ENCODE measurements at regions not wholly inside any gene's neighbourhood (a gene's known extent, or its start where the extent isn't known, plus 50 kb on each side); places are given as distances from the start of the nearest gene placed in this dataset.

GRCh38 chr13:79231887-79232286, 174.2 kb downstream of the RBM26 start:
- no peak overlapping the region for H3K9ac ChIP-seq (ENCODE audit: low read depth, low read length, poor library complexity, severe bottlenecking)
- no peak overlapping the region for H3K4me2 ChIP-seq (ENCODE audit: low read depth, low read length, poor library complexity, severe bottlenecking)
- H4K20me1 ChIP-seq (ENCODE audit: insufficient read depth, low read length, poor library complexity, severe bottlenecking) = no peaks in the 10 kb centered on the region
- H3K27me3 ChIP-seq (ENCODE audit: insufficient read depth, low read length, poor library complexity, severe bottlenecking) = no peaks in the 10 kb centered on the region
- peaks cover 10% of the 10 kb centered on the region for H3K4me1 ChIP-seq (ENCODE audit: insufficient read depth, low read length, poor library complexity, severe bottlenecking)
- H3K4me3 ChIP-seq (ENCODE audit: low read length, poor library complexity, severe bottlenecking) = no peak overlapping the region
- no peaks in the 10 kb centered on the region for H3F3A ChIP-seq (ENCODE audit: low read depth)
- no peaks in the 10 kb centered on the region for H3K9me2 ChIP-seq (replicated peaks; ENCODE audit: low read depth, low read length)
- no peaks in the 10 kb centered on the region for H3K36me3 ChIP-seq (ENCODE audit: insufficient read depth, low read length)
- TF ChIP-seq CTCF (conservative IDR thresholded peaks at IDR 0.05; ENCODE audit: low read length) (no peak), EZH2phosphoT487 (IDR thresholded peaks at IDR 0.05; ENCODE audit: borderline replicate concordance) (no peak)
- no peaks in the 10 kb centered on the region for H3K9me3 ChIP-seq (ENCODE audit: insufficient read depth, low read depth, low read length)
- no peak overlapping the region for H2AFZ ChIP-seq (ENCODE audit: low read length)
- no peaks in the 10 kb centered on the region for H3K79me2 ChIP-seq (ENCODE audit: insufficient read depth, low read length)

- Histone ChIP-seq H3K9me3 (ENCODE audit: insufficient read depth, low read depth, low read length) (no peaks in the 10 kb centered on the region), H3K9ac (ENCODE audit: low read depth, low read length, poor library complexity, severe bottlenecking) (no peak overlapping the region), H3K36me3 (ENCODE audit: insufficient read depth, low read length) (no peaks in the 10 kb centered on the region), H2AFZ (ENCODE audit: low read length) (no peak overlapping the region), H4K20me1 (ENCODE audit: insufficient read depth, low read length, poor library complexity, severe bottlenecking) (no peaks in the 10 kb centered on the region), H3K79me2 (ENCODE audit: insufficient read depth, low read length) (no peaks in the 10 kb centered on the region), H3K4me3 (ENCODE audit: low read length, poor library complexity, severe bottlenecking) (no peak overlapping the region), H3K4me2 (ENCODE audit: low read depth, low read length, poor library complexity, severe bottlenecking) (no peak overlapping the region), H3F3A (ENCODE audit: low read depth) (no peaks in the 10 kb centered on the region), H3K27me3 (ENCODE audit: insufficient read depth, low read length, poor library complexity, severe bottlenecking) (no peaks in the 10 kb centered on the region), H3K9me2 (replicated peaks; ENCODE audit: low read depth, low read length) (no peaks in the 10 kb centered on the region), H3K4me1 (ENCODE audit: insufficient read depth, low read length, poor library complexity, severe bottlenecking) (peaks cover 14% of the 10 kb centered on the region)
- TF ChIP-seq EZH2phosphoT487 (IDR thresholded peaks at IDR 0.05; ENCODE audit: borderline replicate concordance) (no peak), CTCF (conservative IDR thresholded peaks at IDR 0.05; ENCODE audit: low read length) (no peak)
These were observed 176.3 kb downstream of the RBM26 start for GRCh38 chr13:79229761-79230160.

- no peaks in the 10 kb centered on the region for H3K9me2 ChIP-seq (replicated peaks; ENCODE audit: low read depth, low read length)
- TF ChIP-seq EZH2phosphoT487 (IDR thresholded peaks at IDR 0.05; ENCODE audit: borderline replicate concordance) (no peak), CTCF (conservative IDR thresholded peaks at IDR 0.05; ENCODE audit: low read length) (no peak)
- H3F3A ChIP-seq (ENCODE audit: low read depth) = no peaks in the 10 kb centered on the region
- no peaks in the 10 kb centered on the region for H3K9me3 ChIP-seq (ENCODE audit: insufficient read depth, low read depth, low read length)
- H3K79me2 ChIP-seq (ENCODE audit: insufficient read depth, low read length) = no peaks in the 10 kb centered on the region
- H4K20me1 ChIP-seq (ENCODE audit: insufficient read depth, low read length, poor library complexity, severe bottlenecking) = no peaks in the 10 kb centered on the region
- H3K4me2 ChIP-seq (ENCODE audit: low read depth, low read length, poor library complexity, severe bottlenecking) = no peak overlapping the region
- H3K4me1 ChIP-seq (ENCODE audit: insufficient read depth, low read length, poor library complexity, severe bottlenecking) = peaks cover 14% of the 10 kb centered on the region
- no peak overlapping the region for H3K9ac ChIP-seq (ENCODE audit: low read depth, low read length, poor library complexity, severe bottlenecking)
- H3K27me3 ChIP-seq (ENCODE audit: insufficient read depth, low read length, poor library complexity, severe bottlenecking) = no peaks in the 10 kb centered on the region
- no peak overlapping the region for H2AFZ ChIP-seq (ENCODE audit: low read length)
- H3K36me3 ChIP-seq (ENCODE audit: insufficient read depth, low read length) = no peaks in the 10 kb centered on the region
- no peak overlapping the region for H3K4me3 ChIP-seq (ENCODE audit: low read length, poor library complexity, severe bottlenecking)
These were observed 177.1 kb downstream of the RBM26 start for GRCh38 chr13:79228972-79229371.
